ENCODE measurements at regions not wholly inside any gene's neighbourhood (a gene's known extent, or its start where the extent isn't known, plus 50 kb on each side); places are given as distances from the start of the nearest gene placed in this dataset.
A peak's percentile ranks its signal among the peaks of the same experiment; 100 is the strongest.

GRCh38 chr14:71592361-71592760 is 339.9 kb upstream of the RGS6 start:
- H3K4me1 Mint-ChIP-seq (ENCODE audit: low read depth): peaks cover 57% of the 10 kb centered on the region
- no peak for ATAC-seq (ENCODE audit: poor library complexity)
- POLR2A ChIA-PET: no interaction called here

DNA sequence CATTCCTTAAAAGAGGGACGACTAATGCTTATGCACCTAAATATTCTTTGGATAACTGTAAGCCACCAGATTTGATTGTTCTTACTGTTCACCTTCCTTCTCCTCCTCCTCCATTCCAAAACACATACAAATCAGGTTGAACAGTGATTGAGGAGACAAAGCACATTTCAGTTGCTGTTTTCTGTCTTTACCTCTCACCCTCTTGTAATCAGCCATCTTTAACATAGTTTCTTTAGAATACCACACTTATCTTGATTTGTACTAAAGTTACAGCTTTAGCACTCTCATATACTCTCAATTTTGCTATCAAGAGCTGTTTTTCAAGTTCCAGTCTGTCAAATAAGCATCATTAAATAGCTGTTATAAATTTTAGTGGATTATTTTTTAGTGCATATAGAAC is 338.3 kb upstream of the RGS6 start:
- ATAC-seq (ENCODE audit: poor library complexity) (no peak), DNase-seq (no peak)
- Histone ChIP-seq H3K4me3 (ENCODE audit: low read length) (no peak overlapping the region), H3K36me3 (ENCODE audit: insufficient read depth, low read length) (no peaks in the 10 kb centered on the region), H3K27ac (ENCODE audit: low read depth in 1 of 2, low read length in 2 of 2) (no peak overlapping the region), H3K4me1 (ENCODE audit: insufficient read depth, low read length) (peaks cover 14% of the 10 kb centered on the region), H3K27me3 (ENCODE audit: control insufficient read depth in 1 of 2, insufficient read depth in 2 of 2, low read length in 2 of 2) (no peaks in the 10 kb centered on the region), H3K9me3 (ENCODE audit: control insufficient read depth in 1 of 2, insufficient read depth in 1 of 2, low read length in 2 of 2) (no peaks in the 10 kb centered on the region)
- Mint-ChIP-seq H3K27me3 (no peaks in the 10 kb centered on the region), H3K4me3 (no peak overlapping the region), H3K9me3 (no peaks in the 10 kb centered on the region), H3K4me1 (ENCODE audit: low read depth) (peaks cover 64% of the 10 kb centered on the region), H3K36me3 (ENCODE audit: low read depth) (peaks cover 9% of the 10 kb centered on the region), H3K27ac (no peak overlapping the region)
- TF ChIP-seq, protein P1, sequence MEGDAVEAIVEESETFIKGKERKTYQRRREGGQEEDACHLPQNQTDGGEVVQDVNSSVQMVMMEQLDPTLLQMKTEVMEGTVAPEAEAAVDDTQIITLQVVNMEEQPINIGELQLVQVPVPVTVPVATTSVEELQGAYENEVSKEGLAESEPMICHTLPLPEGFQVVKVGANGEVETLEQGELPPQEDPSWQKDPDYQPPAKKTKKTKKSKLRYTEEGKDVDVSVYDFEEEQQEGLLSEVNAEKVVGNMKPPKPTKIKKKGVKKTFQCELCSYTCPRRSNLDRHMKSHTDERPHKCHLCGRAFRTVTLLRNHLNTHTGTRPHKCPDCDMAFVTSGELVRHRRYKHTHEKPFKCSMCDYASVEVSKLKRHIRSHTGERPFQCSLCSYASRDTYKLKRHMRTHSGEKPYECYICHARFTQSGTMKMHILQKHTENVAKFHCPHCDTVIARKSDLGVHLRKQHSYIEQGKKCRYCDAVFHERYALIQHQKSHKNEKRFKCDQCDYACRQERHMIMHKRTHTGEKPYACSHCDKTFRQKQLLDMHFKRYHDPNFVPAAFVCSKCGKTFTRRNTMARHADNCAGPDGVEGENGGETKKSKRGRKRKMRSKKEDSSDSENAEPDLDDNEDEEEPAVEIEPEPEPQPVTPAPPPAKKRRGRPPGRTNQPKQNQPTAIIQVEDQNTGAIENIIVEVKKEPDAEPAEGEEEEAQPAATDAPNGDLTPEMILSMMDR (IDR thresholded peaks at IDR 0.05): no peak
- POLR2A ChIA-PET: interaction anchor here (1.0 kb wide), 1 partner anchor 19 kb away, joined by 3 read pairs; no protein-coding TSS in a partner anchor
- intact Hi-C loops (cut with DNase I, micrococcal nuclease): no loop called here
- CTCF ChIA-PET: no interaction called here

More at GRCh38 chr14:71592361-71592760, 339.9 kb upstream of the RGS6 start:
- no peaks in the 10 kb centered on the region for H3K27me3 ChIP-seq (ENCODE audit: control insufficient read depth in 1 of 2, insufficient read depth in 2 of 2, low read length in 2 of 2)
- Mint-ChIP-seq H3K27me3 (no peaks in the 10 kb centered on the region), H3K9me3 (no peaks in the 10 kb centered on the region), H3K36me3 (ENCODE audit: low read depth) (peaks cover 5% of the 10 kb centered on the region), H3K4me3 (no peak overlapping the region), H3K27ac (peak overlapping the region; percentile 57)
- CTCF ChIA-PET: no interaction called here
- TF ChIP-seq, protein P1 (IDR thresholded peaks at IDR 0.05): no peak
- no peak overlapping the region for H3K27ac ChIP-seq (ENCODE audit: low read depth in 1 of 2, low read length in 2 of 2)
- no peak overlapping the region for H3K4me3 ChIP-seq (ENCODE audit: low read length)
- no peaks in the 10 kb centered on the region for H3K36me3 ChIP-seq (ENCODE audit: insufficient read depth, low read length)
- H3K4me1 ChIP-seq (ENCODE audit: insufficient read depth, low read length): peaks cover 6% of the 10 kb centered on the region
- intact Hi-C loops (cut with DNase I, micrococcal nuclease): no loop called here
- no peaks in the 10 kb centered on the region for H3K9me3 ChIP-seq (ENCODE audit: control insufficient read depth in 1 of 2, insufficient read depth in 1 of 2, low read length in 2 of 2)
- no peak for DNase-seq

- peak overlapping the region; percentile 8 for H3K4me3 Mint-ChIP-seq
- H3K4me1 Mint-ChIP-seq (ENCODE audit: low read depth): peaks cover 59% of the 10 kb centered on the region
- ATAC-seq (ENCODE audit: poor library complexity) (peak; percentile 43), DNase-seq (peak in 3 of 14 experiments; percentile 15 to 20 (median 18))
- Histone ChIP-seq H3K27ac (ENCODE audit: low read depth in 1 of 2, low read length in 2 of 2) (no peak overlapping the region), H3K9me3 (ENCODE audit: control insufficient read depth in 1 of 2, insufficient read depth in 1 of 2, low read length in 2 of 2) (no peaks in the 10 kb centered on the region), H3K27me3 (ENCODE audit: control insufficient read depth in 1 of 2, insufficient read depth in 2 of 2, low read length in 2 of 2) (no peaks in the 10 kb centered on the region), H3K4me1 (ENCODE audit: insufficient read depth, low read length) (peaks cover 14% of the 10 kb centered on the region), H3K36me3 (ENCODE audit: insufficient read depth, low read length) (no peaks in the 10 kb centered on the region), H3K4me3 (ENCODE audit: low read length) (no peak overlapping the region)
- H3K27ac Mint-ChIP-seq: peak overlapping the region; percentile 64
- no peaks in the 10 kb centered on the region for H3K9me3 Mint-ChIP-seq
- H3K36me3 Mint-ChIP-seq (ENCODE audit: low read depth): peaks cover 14% of the 10 kb centered on the region
- POLR2A ChIA-PET: interaction anchor here (1.0 kb wide), 1 partner anchor 18 kb away, joined by 3 read pairs; no protein-coding TSS in a partner anchor
- TF ChIP-seq, protein P1 (IDR thresholded peaks at IDR 0.05): no peak
- no peaks in the 10 kb centered on the region for H3K27me3 Mint-ChIP-seq
- CTCF ChIA-PET: no interaction called here
- intact Hi-C loops (cut with DNase I, micrococcal nuclease): no loop called here
Observed at GRCh38 chr14:71594821-71595220, 337.4 kb upstream of the RGS6 start.
